HEK293T (cell line): ENCODE measurements at regions not wholly inside any gene's neighbourhood (a gene's known extent, or its start where the extent isn't known, plus 50 kb on each side); places are given as distances from the start of the nearest gene placed in this dataset.
"Not testable (repeated sequence)": the region's sequence is repeated elsewhere in the genome, so short reads cannot be mapped to it uniquely, and the experiment has no call there.

ENCODE experiments used
- BHLHE40 ChIP-seq: fragments of 450-650 bp; IDR thresholded peaks from 2 replicates; pipeline ENCODE4 v1.6.1; 2016; ENCODE audit warnings: mild to moderate bottlenecking, moderate library complexity, borderline replicate concordance
- CTBP1 ChIP-seq: fragments of 450-650 bp; IDR thresholded peaks from 2 replicates; pipeline ENCODE4 v1.6.1; 2016; ENCODE audit warnings: borderline replicate concordance
- HDGF ChIP-seq: fragments of 450-650 bp; IDR thresholded peaks from 2 replicates; pipeline ENCODE4 v1.6.1; 2017; ENCODE audit warnings: antibody characterized with exemption, borderline replicate concordance
- SP1 ChIP-seq: fragments of 450-650 bp; IDR thresholded peaks from 2 replicates; pipeline ENCODE4 v1.6.1; 2017

DNA sequence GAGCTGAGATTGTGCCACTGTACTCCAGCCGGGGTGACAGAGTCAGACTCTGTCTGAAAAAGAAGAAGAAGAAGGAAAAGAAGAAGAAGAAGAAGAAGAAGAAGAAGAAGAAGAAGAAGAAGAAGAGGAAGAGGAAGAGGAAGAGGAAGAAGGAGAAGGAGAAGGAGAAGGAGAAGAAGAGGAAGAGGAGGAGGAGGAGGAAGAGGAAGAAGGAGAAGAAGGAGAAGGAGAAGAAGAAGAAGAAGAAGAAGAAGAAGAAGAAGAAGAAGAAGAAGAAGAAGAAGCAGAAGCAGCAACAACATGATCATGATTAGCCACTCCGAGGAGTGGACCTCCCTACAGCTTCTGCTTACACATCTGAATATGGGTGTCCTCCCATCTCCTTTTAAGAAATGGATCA, 100.6 kb upstream of the GATA6 start:
- TF ChIP-seq CTBP1, HDGF, BHLHE40, SP1: not testable (repeated sequence)
